B cell (primary cell): ENCODE measurements at regions not wholly inside any gene's neighbourhood (a gene's known extent, or its start where the extent isn't known, plus 50 kb on each side); places are given as distances from the start of the nearest gene placed in this dataset.

Experiments
- ATAC-seq: fragments of 200-7000 bp; cut with Tn5 transposase; one replicate; pipeline ENCODE4 v1.10.0; 2021; ENCODE audit warnings: low read depth, mild to moderate bottlenecking, moderate number of reproducible peaks, moderate library complexity
- CTCF ChIA-PET: fragments of 350-600 bp; sonication (Branson Sonifier 250); formaldehyde crosslinking; loops from one replicate; lab custom pipeline; 2021; ENCODE audit warnings: antibody characterized with exemption, inconsistent platforms; lab: Charles Lee
- POLR2A ChIA-PET: fragments of 350-600 bp; sonication (Branson Sonifier 250); formaldehyde crosslinking; loops from one replicate; lab custom pipeline; 2021; ENCODE audit warnings: antibody characterized with exemption; lab: Charles Lee
- DNase-seq: peaks from one replicate; pipeline ENCODE4 v3.0.0; 2013
- H2AFZ ChIP-seq: 2 replicates; pipeline ENCODE4 v1.6.1; 2012; ENCODE audit warnings: mild to moderate bottlenecking, low read depth, low read length; ENCODE audit not compliant: insufficient read depth, poor library complexity, severe bottlenecking
- H3K27ac ChIP-seq, 2 donors: 1 replicate in 1 of 2; 2 replicates in 1 of 2; pipeline ENCODE4 v1.5.1; 2012 to 2013; ENCODE audit warnings: low read length in 2 of 2, mild to moderate bottlenecking in 2 of 2, moderate library complexity in 1 of 2
- H3K27me3 ChIP-seq, 4 experiments: fragments of 200-600 bp in 1 of 4; sonication (generic) in 1 of 4; replicated peaks in 1 of 4; 1 replicate in 2 of 4; 2 replicates in 2 of 4; pipeline versions ENCODE4 v1.6.1 to v1.7.0; 2013 to 2016; ENCODE audit warnings: low read length in 3 of 4, mild to moderate bottlenecking in 2 of 4, mixed read lengths in 1 of 4, moderate library complexity in 1 of 4; ENCODE audit not compliant: insufficient read depth in 4 of 4, control insufficient read depth in 3 of 4; ENCODE audit errors: control extremely low read depth in 1 of 4
- H3K36me3 ChIP-seq, 2 experiments: replicated peaks in 1 of 2; 1 replicate in 1 of 2; 2 replicates in 1 of 2; pipeline versions ENCODE4 v1.6.1 to v1.7.1; 2013; ENCODE audit warnings: low read length in 1 of 2; ENCODE audit not compliant: insufficient read depth in 2 of 2, control insufficient read depth in 1 of 2; ENCODE audit errors: control extremely low read depth in 1 of 2, extremely low read depth in 1 of 2
- H3K4me1 ChIP-seq, 2 donors: fragments of 200-600 bp in 1 of 2; sonication (generic) in 1 of 2; 1 replicate in 1 of 2; 2 replicates in 1 of 2; pipeline versions ENCODE4 v1.5.1 to v1.6.1; 2013 to 2017; ENCODE audit warnings: low read length in 2 of 2; ENCODE audit not compliant: control insufficient read depth in 2 of 2, insufficient read depth in 2 of 2
- H3K4me2 ChIP-seq: replicated peaks from 2 replicates; pipeline ENCODE3; 2012; ENCODE audit warnings: mild to moderate bottlenecking, low read depth, low read length; ENCODE audit not compliant: poor library complexity, severe bottlenecking
- H3K4me3 ChIP-seq, 5 experiments: fragments of 200-600 bp in 1 of 5; sonication (generic) in 1 of 5; 1 replicate in 3 of 5; 2 replicates in 2 of 5; pipeline versions ENCODE4 v1.5.1 to v1.7.0; 2011 to 2016; ENCODE audit warnings: low read length in 4 of 5, mild to moderate bottlenecking in 4 of 5, low read depth in 2 of 5, control low read depth in 1 of 5, moderate library complexity in 1 of 5; ENCODE audit not compliant: insufficient read depth in 1 of 5; ENCODE audit errors: control extremely low read depth in 1 of 5, extremely low read depth in 1 of 5
- H3K79me2 ChIP-seq: fragments of 200-600 bp; sonication (generic); one replicate; pipeline ENCODE4 v1.6.0; 2016; ENCODE audit warnings: low read length; ENCODE audit not compliant: control insufficient read depth, insufficient read depth
- H3K9ac ChIP-seq: fragments of 200-600 bp; sonication (generic); 2 replicates; pipeline ENCODE4 v1.6.1; 2017; ENCODE audit warnings: mild to moderate bottlenecking, low read length, moderate library complexity
- H3K9me3 ChIP-seq, 3 donors: one replicate each; pipeline versions ENCODE4 v1.6.1 to v1.7.1; 2013; ENCODE audit warnings: low read length in 2 of 3; ENCODE audit not compliant: control insufficient read depth in 2 of 3, insufficient read depth in 1 of 3; ENCODE audit errors: control extremely low read depth in 1 of 3
- H4K20me1 ChIP-seq: 2 replicates; pipeline ENCODE4 v1.6.0; 2012; ENCODE audit warnings: mild to moderate bottlenecking, low read length; ENCODE audit not compliant: insufficient read depth, control insufficient read depth, poor library complexity, severe bottlenecking
- H3K27ac Mint-ChIP-seq: one replicate; pipeline ENCODE4 v1.8.0; 2021; ENCODE audit warnings: mixed read lengths
- H3K27me3 Mint-ChIP-seq: one replicate; pipeline ENCODE4 v1.8.0; 2021; ENCODE audit warnings: mixed read lengths
- H3K4me1 Mint-ChIP-seq: one replicate; pipeline ENCODE4 v1.8.0; 2021; ENCODE audit warnings: mixed read lengths
- H3K4me3 Mint-ChIP-seq: one replicate; pipeline ENCODE4 v1.8.0; 2021; ENCODE audit warnings: mixed read lengths
- H3K9me3 Mint-ChIP-seq: one replicate; pipeline ENCODE4 v1.8.0; 2022; ENCODE audit warnings: mixed read lengths; ENCODE audit not compliant: insufficient read depth
- CTCF ChIP-seq: fragments of 200-600 bp; IDR thresholded peaks from one replicate; pipeline ENCODE4 v1.8.0; 2022; ENCODE audit warnings: antibody characterized with exemption, mild to moderate bottlenecking
- EZH2 ChIP-seq: IDR thresholded peaks from 2 replicates; pipeline ENCODE4 v1.6.1; 2012; ENCODE audit warnings: borderline replicate concordance, low read depth, mild to moderate bottlenecking, moderate library complexity, low read length; ENCODE audit not compliant: insufficient read depth, poor library complexity, severe bottlenecking
- WGBS: methylation state at CpG from one replicate; pipeline ENCODE4 v1.1.5; 2013; ENCODE audit warnings: missing lambda C conversion rate; ENCODE audit not compliant: insufficient coverage; 5-methylcytosine and 5-hydroxymethylcytosine counted together
- intact Hi-C: fragments of 100-400 bp; cut with micrococcal nuclease; formaldehyde crosslinking; loops from one replicate; pipeline ENCODE4 v1.10.0; 2022

GRCh38 chr3:74267131-74267530 is 347.3 kb downstream of the CNTN3 start:
- H3K27ac Mint-ChIP-seq: no peak overlapping the region
- intact Hi-C loops: no loop called here

DNA sequence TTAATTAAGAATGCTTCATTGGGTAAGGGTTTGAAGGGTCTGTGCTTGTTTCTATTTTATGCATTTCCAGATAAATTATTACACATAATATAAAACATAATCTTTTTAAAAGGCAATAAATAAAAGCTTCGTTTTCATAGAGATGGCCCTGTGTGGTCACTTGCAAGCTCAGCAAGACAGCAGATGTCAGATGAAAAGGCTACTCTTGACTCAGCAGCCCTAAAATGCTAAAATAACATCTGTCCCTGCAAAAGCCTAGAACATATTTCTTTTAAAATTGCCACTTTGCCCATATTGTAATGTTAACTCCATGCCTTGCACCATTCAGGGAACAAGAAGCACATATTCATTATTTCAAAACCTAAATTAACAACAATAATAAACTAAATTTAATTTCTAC is 349.4 kb downstream of the CNTN3 start:
- H3K4me2 ChIP-seq: no peak overlapping the region
- H3K27me3 ChIP-seq: no peaks in the 10 kb centered on the region
- H3K9ac ChIP-seq: no peak overlapping the region
- no peak for DNase-seq
- no peaks in the 10 kb centered on the region for H3K4me1 Mint-ChIP-seq
- no peak overlapping the region for H3K27ac Mint-ChIP-seq
- H3K36me3 ChIP-seq: no peaks in the 10 kb centered on the region
- H3K4me3 Mint-ChIP-seq: no peak overlapping the region
- no peak overlapping the region for H3K27ac ChIP-seq
- POLR2A ChIA-PET: no interaction called here
- intact Hi-C loops: no loop called here
- no peaks in the 10 kb centered on the region for H3K9me3 Mint-ChIP-seq
- H3K4me1 ChIP-seq: no peaks in the 10 kb centered on the region
- H3K4me3 ChIP-seq: no peak overlapping the region
- TF ChIP-seq EZH2 (no peak), CTCF (no peak)
- ATAC-seq: no peak
- no peaks in the 10 kb centered on the region for H3K79me2 ChIP-seq
- no peak overlapping the region for H2AFZ ChIP-seq
- H3K27me3 Mint-ChIP-seq: no peaks in the 10 kb centered on the region
- WGBS: 60% methylated on average over 1 of the region's 1 CpG
- H4K20me1 ChIP-seq: no peaks in the 10 kb centered on the region
- CTCF ChIA-PET: no interaction called here
- H3K9me3 ChIP-seq: no peaks in the 10 kb centered on the region

More at GRCh38 chr3:74267131-74267530, 347.3 kb downstream of the CNTN3 start:
- H3K9me3 Mint-ChIP-seq: no peaks in the 10 kb centered on the region
- TF ChIP-seq EZH2 (no peak), CTCF (no peak)
- ChIA-PET CTCF (no interaction called here), POLR2A (no interaction called here)
- no peaks in the 10 kb centered on the region for H3K4me1 ChIP-seq
- no peaks in the 10 kb centered on the region for H4K20me1 ChIP-seq
- H3K9ac ChIP-seq: no peak overlapping the region
- no peak overlapping the region for H3K4me3 ChIP-seq
- H3K27me3 Mint-ChIP-seq: no peaks in the 10 kb centered on the region
- H3K9me3 ChIP-seq: no peaks in the 10 kb centered on the region
- no peaks in the 10 kb centered on the region for H3K79me2 ChIP-seq
- no peaks in the 10 kb centered on the region for H3K4me1 Mint-ChIP-seq
- no peak overlapping the region for H3K27ac ChIP-seq
- H2AFZ ChIP-seq: no peak overlapping the region
- no peak overlapping the region for H3K4me2 ChIP-seq
- ATAC-seq (no peak), DNase-seq (no peak)
- H3K36me3 ChIP-seq: no peaks in the 10 kb centered on the region
- WGBS: no CpG with 5 or more reads among the region's 5 CpGs
- H3K4me3 Mint-ChIP-seq: no peak overlapping the region
- no peaks in the 10 kb centered on the region for H3K27me3 ChIP-seq
